Nephron (organoid): ENCODE measurements at regions not wholly inside any gene's neighbourhood (a gene's known extent, or its start where the extent isn't known, plus 50 kb on each side); places are given as distances from the start of the nearest gene placed in this dataset.

ENCODE experiments used
- H3K27ac Mint-ChIP-seq, 3 experiments: 2 replicates each; pipeline ENCODE4 v1.8.0; 2020; ENCODE audit warnings: mixed read lengths in 3 of 3, mild to moderate bottlenecking in 2 of 3, moderate library complexity in 1 of 3
- H3K27me3 Mint-ChIP-seq: 2 replicates; pipeline ENCODE4 v1.8.0; 2021; ENCODE audit warnings: low read depth, mild to moderate bottlenecking, moderate library complexity, mixed read lengths
- H3K36me3 Mint-ChIP-seq: 2 replicates; pipeline ENCODE4 v1.8.0; 2020; ENCODE audit warnings: low read depth, mixed read lengths
- H3K4me1 Mint-ChIP-seq: 2 replicates; pipeline ENCODE4 v1.8.0; 2020; ENCODE audit warnings: mixed read lengths
- H3K4me3 Mint-ChIP-seq, 3 experiments: 2 replicates each; pipeline ENCODE4 v1.8.0; 2020; ENCODE audit warnings: mild to moderate bottlenecking in 3 of 3, mixed read lengths in 3 of 3, moderate library complexity in 2 of 3
- H3K9me3 Mint-ChIP-seq: 2 replicates; pipeline ENCODE4 v1.8.0; 2020; ENCODE audit warnings: mixed read lengths
- CTCF ChIP-seq, 3 experiments: fragments of 200-600 bp; sonication (generic); IDR thresholded peaks; one replicate each; pipeline ENCODE4 v1.5.0; 2021; ENCODE audit warnings: antibody characterized with exemption in 3 of 3; ENCODE audit not compliant: unreplicated experiment in 3 of 3

GRCh38 chr3:64336488-64336887 lies 111.2 kb upstream of the PRICKLE2 start:
- Mint-ChIP-seq H3K36me3 (peaks cover 4% of the 10 kb centered on the region), H3K9me3 (no peaks in the 10 kb centered on the region), H3K27ac (no peak overlapping the region), H3K4me1 (peaks cover 20% of the 10 kb centered on the region), H3K27me3 (no peaks in the 10 kb centered on the region), H3K4me3 (no peak overlapping the region)
- no peak for TF ChIP-seq CTCF (IDR thresholded peaks at IDR 0.05; ENCODE audit: unreplicated experiment in 3 of 3)

- Mint-ChIP-seq H3K4me1 (peaks cover 6% of the 10 kb centered on the region), H3K36me3 (no peaks in the 10 kb centered on the region), H3K9me3 (no peaks in the 10 kb centered on the region), H3K27ac (peak overlapping the region in 1 of 3 experiments; percentile 26), H3K27me3 (no peaks in the 10 kb centered on the region), H3K4me3 (no peak overlapping the region)
- no peak for TF ChIP-seq CTCF (IDR thresholded peaks at IDR 0.05; ENCODE audit: unreplicated experiment in 3 of 3)
These were observed 107.4 kb upstream of the PRICKLE2 start for GRCh38 chr3:64332459-64333350.

GRCh38 chr3:64331605-64332004 lies 106.3 kb upstream of the PRICKLE2 start:
- Mint-ChIP-seq H3K4me3 (no peak overlapping the region), H3K9me3 (no peaks in the 10 kb centered on the region), H3K27ac (peak overlapping the region in 1 of 3 experiments; percentile 28), H3K36me3 (no peaks in the 10 kb centered on the region), H3K27me3 (no peaks in the 10 kb centered on the region), H3K4me1 (peaks cover 6% of the 10 kb centered on the region)
- TF ChIP-seq CTCF (IDR thresholded peaks at IDR 0.05; ENCODE audit: unreplicated experiment in 3 of 3) = no peak

- Mint-ChIP-seq H3K4me1 (peaks cover 6% of the 10 kb centered on the region), H3K9me3 (peaks cover 3% of the 10 kb centered on the region), H3K27me3 (no peaks in the 10 kb centered on the region), H3K4me3 (no peak overlapping the region), H3K36me3 (peaks cover 4% of the 10 kb centered on the region), H3K27ac (no peak overlapping the region)
- no peak for TF ChIP-seq CTCF (IDR thresholded peaks at IDR 0.05; ENCODE audit: unreplicated experiment in 3 of 3)
These were observed 103.8 kb upstream of the PRICKLE2 start for GRCh38 chr3:64329037-64329436.

GRCh38 chr3:64327100-64327804 lies 102.0 kb upstream of the PRICKLE2 start:
- Mint-ChIP-seq H3K4me3 (no peak overlapping the region), H3K27me3 (no peaks in the 10 kb centered on the region), H3K4me1 (peaks cover 6% of the 10 kb centered on the region), H3K27ac (peak overlapping the region in 2 of 3 experiments; percentile 46 to 57), H3K36me3 (peaks cover 4% of the 10 kb centered on the region), H3K9me3 (peaks cover 3% of the 10 kb centered on the region)
- no peak for TF ChIP-seq CTCF (IDR thresholded peaks at IDR 0.05; ENCODE audit: unreplicated experiment in 3 of 3)
